CD4-positive, alpha-beta T cell treated with Interleukin-2 at 100 ng/mL for 4 hours (primary cell): ENCODE measurements at regions not wholly inside any gene's neighbourhood (a gene's known extent, or its start where the extent isn't known, plus 50 kb on each side); places are given as distances from the start of the nearest gene placed in this dataset.

ENCODE experiments used
- DNase-seq: peaks from one replicate; pipeline ENCODE4 v3.0.0-alpha.2; 2020; ENCODE audit warnings: low spot score

- no peak for DNase-seq
Observed at GRCh38 chr18:54532222-54532621, 58.8 kb upstream of the DYNAP start.

GRCh38 chr18:54532962-54533361 is 58.1 kb upstream of the DYNAP start:
- DNase-seq = no peak
